Stimulated activated CD4-positive, alpha-beta T cell treated with anti-CD3 and anti-CD28 coated beads, Interleukin-4, amount 100 ng/mL, for 4 hours (primary cell): ENCODE measurements at regions not wholly inside any gene's neighbourhood (a gene's known extent, or its start where the extent isn't known, plus 50 kb on each side); places are given as distances from the start of the nearest gene placed in this dataset.
A peak's percentile ranks its signal among the peaks of the same experiment; 100 is the strongest.
"Not testable (repeated sequence)": the region's sequence is repeated elsewhere in the genome, so short reads cannot be mapped to it uniquely, and the experiment has no call there.

Experiments
- DNase-seq, 2 experiments: peaks; one replicate each; pipeline ENCODE4 v3.0.0-alpha.2; 2020

DNA sequence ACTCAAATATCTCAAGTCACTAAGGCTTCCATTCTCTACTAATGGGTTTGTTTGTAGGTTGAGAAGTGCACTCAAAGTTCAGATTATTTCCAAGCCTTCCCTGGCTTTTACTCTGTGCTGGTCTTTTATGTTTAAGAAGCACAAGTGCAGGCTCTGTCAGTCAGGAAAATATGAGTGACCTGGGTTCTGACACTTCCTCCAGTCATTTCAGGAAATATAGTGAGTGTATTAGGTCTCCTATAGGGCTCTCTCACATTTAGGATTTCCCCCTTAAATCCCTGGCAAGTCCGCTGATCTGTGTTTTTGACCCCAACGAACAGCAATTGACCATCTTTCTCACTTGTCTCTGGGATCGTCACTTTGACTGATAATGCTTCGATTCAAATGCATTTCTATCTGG is 210.2 kb downstream of the ARPP21 start:
- DNase-seq: no peak

DNA sequence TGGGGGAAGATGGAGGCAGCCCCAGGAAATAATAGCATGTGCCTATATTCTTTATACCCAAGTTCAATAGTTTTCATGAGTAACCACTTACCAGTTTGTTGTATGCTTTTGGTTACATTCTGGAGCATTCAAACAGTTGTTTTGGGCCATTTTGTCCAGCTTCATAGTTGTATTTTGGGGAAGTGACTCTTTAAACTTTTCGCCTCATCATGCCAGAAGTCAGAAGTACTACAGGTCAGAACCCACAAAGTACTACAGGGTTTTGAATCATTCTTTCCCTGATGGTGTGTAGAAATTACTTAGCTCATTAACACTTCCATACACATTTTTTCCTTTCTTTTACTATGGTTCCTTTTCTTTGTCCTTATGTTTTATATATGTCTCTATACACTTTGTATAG is 210.6 kb downstream of the ARPP21 start:
- no peak for DNase-seq

DNA sequence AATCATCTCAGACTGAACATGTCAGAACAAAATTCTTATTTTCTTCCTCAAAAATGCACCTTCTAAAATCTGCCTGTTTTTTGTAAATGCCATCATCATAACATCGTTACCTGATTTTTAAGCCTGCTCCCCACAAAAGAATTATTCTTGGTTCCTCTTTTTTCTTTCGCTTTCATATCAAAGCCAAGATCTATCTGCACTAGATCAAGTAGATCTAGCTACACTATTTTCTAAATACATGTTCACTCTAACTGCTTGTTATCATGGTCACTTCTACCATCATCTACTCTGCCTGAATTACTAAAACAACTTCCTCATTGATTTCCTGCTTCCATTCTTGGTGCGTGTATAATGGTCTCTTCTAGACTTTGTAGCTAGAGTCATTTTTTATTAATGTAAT is 217.7 kb downstream of the ARPP21 start:
- DNase-seq: no peak

DNA sequence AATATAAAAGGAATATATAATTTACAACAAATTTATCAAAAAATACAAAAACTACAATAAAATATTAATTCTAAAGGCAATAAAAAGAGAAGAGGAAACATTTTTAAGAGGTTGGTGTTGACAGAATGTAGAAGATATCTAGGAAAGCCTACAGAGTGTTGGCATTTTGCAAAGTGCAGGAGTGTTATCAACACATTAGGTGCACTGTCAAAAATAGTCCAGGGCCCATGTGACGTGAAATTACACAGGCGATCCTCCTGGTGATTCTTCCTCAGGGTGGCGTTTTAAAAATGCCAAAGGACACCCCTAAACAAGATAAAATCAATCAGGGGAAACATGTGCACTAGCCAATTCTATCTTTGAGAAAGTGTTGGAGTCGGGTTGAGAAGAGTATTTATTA is 222.7 kb downstream of the ARPP21 start:
- DNase-seq: no peak

DNA sequence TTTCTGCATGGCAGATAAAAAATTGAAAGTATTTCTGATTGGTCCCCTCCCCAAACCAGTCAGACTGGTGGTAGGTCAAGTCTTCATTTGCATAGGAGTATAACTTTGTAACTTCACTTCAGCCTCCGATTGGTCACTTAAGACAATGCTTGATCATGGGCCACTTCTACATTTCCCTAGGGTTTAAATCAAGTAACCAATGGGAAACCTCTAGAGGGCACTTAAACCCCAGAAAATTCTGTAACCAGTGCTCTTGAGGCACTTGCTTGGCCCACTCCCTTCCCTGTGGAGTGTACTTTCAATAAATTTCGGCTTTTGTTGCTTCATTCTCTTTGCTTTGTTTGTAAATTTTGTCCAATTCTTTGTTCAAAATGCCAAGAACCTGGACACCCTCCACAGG is 225.5 kb downstream of the ARPP21 start:
- no peak for DNase-seq

DNA sequence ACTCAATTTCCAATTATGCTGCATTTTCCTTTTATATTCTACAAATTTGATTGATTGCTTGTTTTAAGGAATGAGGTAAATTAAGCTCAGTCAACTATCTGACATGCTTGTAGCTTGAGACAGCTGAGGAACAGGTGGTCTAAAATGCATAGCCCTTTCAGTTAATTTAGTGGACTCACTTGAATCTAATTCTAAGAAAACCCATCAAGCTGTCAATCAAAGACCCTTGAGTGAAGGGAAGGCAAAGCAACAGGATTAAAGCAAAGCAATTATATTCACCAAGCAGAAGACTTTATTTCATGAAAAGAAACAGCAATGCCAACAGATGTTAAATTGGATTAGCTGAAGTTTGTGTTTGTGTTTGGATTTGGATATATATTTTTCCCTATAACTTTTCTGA is 228.5 kb downstream of the ARPP21 start:
- DNase-seq: no peak

GRCh38 chr3:35871009-35871408 is 231.7 kb downstream of the ARPP21 start:
- no peak for DNase-seq

DNA sequence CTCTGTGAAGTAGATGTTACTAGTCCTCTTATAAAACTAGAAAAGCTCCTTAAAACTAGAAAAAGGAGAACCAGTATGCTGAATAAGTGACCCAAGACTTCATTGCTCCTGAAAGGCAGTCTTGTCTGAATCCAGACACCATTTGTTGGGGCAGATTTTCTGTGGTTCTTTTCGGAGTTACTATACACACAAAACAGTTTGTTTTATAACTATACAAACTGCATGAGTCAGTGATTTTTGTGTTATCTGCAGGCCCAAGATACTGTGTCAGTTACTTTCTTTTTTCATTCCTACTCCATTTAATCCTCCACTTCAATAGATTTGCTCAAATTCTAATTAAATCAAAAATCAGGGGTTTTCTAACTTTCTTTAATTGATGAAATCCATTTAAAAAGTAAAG is 244.6 kb downstream of the ARPP21 start:
- no peak for DNase-seq

- no peak for DNase-seq
These were observed 255.4 kb downstream of the ARPP21 start for GRCh38 chr3:35894735-35895134.

DNA sequence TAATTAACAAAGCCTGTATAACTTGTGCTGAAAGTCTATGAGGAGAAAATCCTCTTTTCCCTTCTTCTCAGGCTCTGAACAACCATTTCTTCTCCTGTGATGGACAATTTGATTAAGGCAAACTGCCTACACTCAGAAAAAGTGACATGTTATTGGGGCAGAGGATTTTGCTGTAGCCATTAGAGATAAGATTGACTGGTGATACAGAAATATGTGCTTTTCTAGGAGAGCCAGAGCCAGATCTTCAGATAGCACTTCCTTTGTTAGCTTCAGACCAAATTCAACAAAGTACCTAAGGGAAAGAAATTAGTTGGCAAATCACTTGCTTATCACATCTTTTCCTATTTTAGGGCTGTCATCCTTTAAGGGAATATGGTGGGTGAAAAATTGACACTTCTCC is 259.9 kb downstream of the ARPP21 start:
- DNase-seq: no peak

DNA sequence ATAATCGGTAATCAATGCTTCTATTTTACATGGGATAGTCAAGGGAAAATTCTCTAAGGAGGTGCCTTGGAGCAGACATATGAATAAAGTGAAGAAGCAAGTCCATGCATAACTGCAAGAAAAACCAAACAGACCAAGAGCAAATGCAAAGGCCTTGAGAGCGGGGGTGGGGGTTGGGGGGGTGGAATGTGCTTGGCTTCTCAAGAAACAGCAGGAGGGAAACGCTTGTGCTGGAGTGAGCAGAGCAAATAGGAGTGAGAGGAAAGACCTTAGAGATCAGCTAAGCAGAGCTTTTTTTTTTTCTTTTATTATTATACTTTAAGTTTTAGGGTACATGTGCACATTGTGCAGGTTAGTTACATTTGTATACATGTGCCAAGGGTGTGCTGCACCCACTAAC is 260.8 kb downstream of the ARPP21 start:
- DNase-seq: no peak

GRCh38 chr3:35908366-35909232 is 269.3 kb downstream of the ARPP21 start:
- peak in 1 of 2 experiments; percentile 19 for DNase-seq

- DNase-seq: no peak
These were observed 279.8 kb downstream of the ARPP21 start for GRCh38 chr3:35919160-35919559.

GRCh38 chr3:35921718-35922117 is 282.4 kb downstream of the ARPP21 start:
- DNase-seq: no peak

GRCh38 chr3:35924070-35924469 is 284.7 kb downstream of the ARPP21 start:
- not testable (repeated sequence) for DNase-seq

- no peak for DNase-seq
These were observed 288.1 kb downstream of the ARPP21 start for GRCh38 chr3:35927441-35927840.

- no peak for DNase-seq
These were observed 289.8 kb downstream of the ARPP21 start for GRCh38 chr3:35929158-35929557.

DNA sequence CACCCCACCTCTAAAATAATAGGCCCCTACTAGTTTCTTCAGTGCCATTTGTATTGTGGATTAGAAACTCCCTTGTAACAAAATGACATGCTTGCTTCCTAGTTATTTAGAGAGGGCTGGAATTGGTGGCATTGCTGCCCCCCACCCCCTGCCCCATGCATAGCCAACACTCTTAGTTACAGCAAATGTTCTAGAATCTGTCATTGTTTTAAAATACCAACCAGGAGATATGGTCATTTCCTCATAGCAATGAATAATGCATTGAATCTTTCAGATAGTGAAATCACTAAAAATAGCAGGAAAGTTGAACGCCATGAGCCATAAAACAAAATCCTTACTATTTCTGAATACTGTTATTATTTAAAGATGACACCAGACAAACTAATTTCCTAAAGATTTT is 292.5 kb downstream of the ARPP21 start:
- no peak for DNase-seq

DNA sequence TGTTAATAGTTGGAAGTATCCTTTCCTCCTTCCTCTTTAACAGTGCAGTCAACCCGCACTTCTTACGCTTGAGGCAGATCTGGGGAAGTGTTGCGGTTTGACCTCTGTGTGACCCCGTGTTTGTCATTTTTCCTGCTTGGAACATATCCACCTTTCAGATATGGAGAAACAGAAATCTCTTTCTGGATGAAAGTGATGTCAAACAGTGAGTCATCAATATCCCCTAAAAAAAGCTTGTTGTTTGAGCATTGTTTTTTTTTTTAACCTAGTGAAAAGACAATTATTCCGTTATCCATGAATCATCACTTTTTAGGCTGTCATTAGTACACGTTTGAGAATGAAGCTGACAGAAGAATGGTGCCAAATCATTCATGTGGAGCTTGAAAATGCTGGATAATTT is 293.7 kb downstream of the ARPP21 start:
- DNase-seq: no peak

GRCh38 chr3:35936571-35936970 is 297.2 kb downstream of the ARPP21 start:
- DNase-seq: no peak

DNA sequence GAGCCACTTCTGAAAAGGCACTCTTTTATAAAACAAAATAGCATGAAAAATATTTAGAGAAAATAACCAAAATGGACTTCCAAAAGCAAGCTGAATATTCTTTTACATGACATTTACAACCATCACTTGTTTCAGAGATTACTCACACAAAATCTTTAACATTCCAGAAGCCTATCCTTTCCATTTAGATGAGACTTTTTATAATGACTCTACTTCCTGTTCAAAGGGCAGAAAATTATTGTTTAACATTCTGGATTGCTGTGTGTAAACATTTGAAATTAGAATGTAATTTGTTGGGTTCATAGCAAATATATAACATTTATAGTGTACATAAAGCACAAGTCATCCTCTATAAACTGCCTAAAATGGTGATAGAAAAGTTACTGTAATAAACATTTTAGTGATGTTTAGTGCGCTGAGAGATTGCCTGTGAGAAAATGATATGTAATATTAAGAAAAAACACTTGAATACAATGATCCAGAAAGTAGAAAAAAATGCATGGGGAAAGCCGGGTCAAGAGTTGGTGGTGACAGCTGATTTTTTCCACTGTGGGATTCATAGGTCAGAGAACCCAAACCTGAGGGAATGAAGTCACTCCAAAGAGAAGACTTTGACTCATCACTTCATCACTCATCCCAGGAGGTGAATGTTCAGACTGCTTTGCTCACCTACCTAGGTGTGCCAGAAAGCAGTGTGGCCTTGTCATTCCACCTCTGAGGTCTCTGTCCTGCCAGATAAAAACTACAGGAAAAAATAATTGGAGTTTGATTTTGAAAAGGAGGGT is 305.8 kb downstream of the ARPP21 start:
- no peak for DNase-seq

GRCh38 chr3:35946121-35946853 is 307.0 kb downstream of the ARPP21 start:
- DNase-seq: no peak

- no peak for DNase-seq
These were observed 307.7 kb downstream of the ARPP21 start for GRCh38 chr3:35946854-35947515.
